Caco-2 (cell line): ENCODE measurements at regions not wholly inside any gene's neighbourhood (a gene's known extent, or its start where the extent isn't known, plus 50 kb on each side); places are given as distances from the start of the nearest gene placed in this dataset.
"Not testable (repeated sequence)": the region's sequence is repeated elsewhere in the genome, so short reads cannot be mapped to it uniquely, and the experiment has no call there.

Source experiments
- BruUV-seq: library from RNA; stranded (reverse); fragments of 400-500 nt; replicated peaks from 2 replicates; lab custom pipeline; 2021; lab: Mats Ljungman, UMichigan
- CTCF ChIA-PET: fragments of 300-600 bp; sonication (Branson Sonifier 250); formaldehyde crosslinking; loops from one replicate; lab custom pipeline; 2022; ENCODE audit warnings: antibody characterized with exemption; lab: Charles Lee
- POLR2A ChIA-PET: fragments of 300-600 bp; sonication (Branson Sonifier 250); formaldehyde crosslinking; loops from one replicate; lab custom pipeline; 2022; ENCODE audit warnings: antibody characterized with exemption; lab: Charles Lee
- DNase-seq, 2 experiments: peaks; one replicate each; pipeline versions ENCODE4 v3.0.0 to v3.0.0-alpha.2; 2020 to 2022
- H3K27me3 ChIP-seq: replicated peaks from 2 replicates; pipeline ENCODE4 v1.6.0; 2011; ENCODE audit warnings: low read length; ENCODE audit not compliant: control insufficient read depth, insufficient read depth
- H3K36me3 ChIP-seq: 2 replicates; pipeline ENCODE4 v1.5.1; 2011; ENCODE audit warnings: low read length; ENCODE audit not compliant: control insufficient read depth, insufficient read depth
- H3K4me1 ChIP-seq: fragments of 250-450 bp; sonication (Bioruptor Pico); 2 replicates; pipeline ENCODE4 v1.5.1; 2020; ENCODE audit warnings: mild to moderate bottlenecking
- H3K4me3 ChIP-seq: 2 replicates; pipeline ENCODE4 v1.5.1; 2011; ENCODE audit warnings: low read depth, mild to moderate bottlenecking, control low read depth, low read length
- H3K9me3 ChIP-seq: fragments of 250-450 bp; sonication (Bioruptor Pico); 2 replicates; pipeline ENCODE4 v1.5.1; 2020; ENCODE audit warnings: mild to moderate bottlenecking, moderate library complexity
- H3K27ac Mint-ChIP-seq: one replicate; pipeline ENCODE4 v1.8.0; 2022; ENCODE audit warnings: mixed read lengths; ENCODE audit not compliant: unreplicated experiment
- H3K27me3 Mint-ChIP-seq: one replicate; pipeline ENCODE4 v1.8.0; 2022; ENCODE audit warnings: mixed read lengths; ENCODE audit not compliant: insufficient read depth, unreplicated experiment
- H3K36me3 Mint-ChIP-seq: one replicate; pipeline ENCODE4 v1.8.0; 2022; ENCODE audit warnings: mild to moderate bottlenecking, mixed read lengths; ENCODE audit not compliant: insufficient read depth, unreplicated experiment
- H3K4me1 Mint-ChIP-seq: one replicate; pipeline ENCODE4 v1.8.0; 2022; ENCODE audit warnings: low read depth, mixed read lengths; ENCODE audit not compliant: unreplicated experiment
- H3K4me3 Mint-ChIP-seq: one replicate; pipeline ENCODE4 v1.8.0; 2022; ENCODE audit warnings: mild to moderate bottlenecking, moderate library complexity, mixed read lengths; ENCODE audit not compliant: unreplicated experiment
- H3K9me3 Mint-ChIP-seq: one replicate; pipeline ENCODE4 v1.8.0; 2022; ENCODE audit warnings: mixed read lengths; ENCODE audit not compliant: unreplicated experiment
- intact Hi-C: fragments of 100-400 bp; cut with micrococcal nuclease; formaldehyde crosslinking; loops from one replicate; pipeline ENCODE4 v1.10.0; 2022; ENCODE audit not compliant: unreplicated experiment

DNA sequence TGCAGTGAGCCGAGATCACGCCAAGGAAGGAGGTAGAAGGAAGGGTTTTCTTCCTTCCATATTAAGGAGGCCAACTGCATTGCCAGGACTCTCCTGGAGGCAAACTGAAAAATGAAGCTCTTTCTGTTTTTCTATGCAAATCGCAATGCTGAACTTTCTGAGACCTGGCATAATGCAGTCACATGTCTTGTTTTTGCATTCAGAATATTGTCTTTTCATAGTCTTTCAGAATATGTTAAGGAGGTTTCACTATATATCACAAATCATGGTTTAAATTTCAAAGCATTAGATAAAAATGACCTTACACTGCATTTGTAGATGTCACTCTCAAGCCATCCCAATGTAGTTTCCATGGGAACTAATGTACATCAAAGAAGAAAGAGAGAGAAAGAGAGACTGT is 556.5 kb downstream of the TTLL7 start:
- BruUV-seq, H3K4me1 Mint-ChIP-seq, H3K4me3 Mint-ChIP-seq, DNase-seq, intact Hi-C loops, POLR2A ChIA-PET, H3K36me3 ChIP-seq, H3K27me3 ChIP-seq, H3K9me3 Mint-ChIP-seq, H3K9me3 ChIP-seq, H3K36me3 Mint-ChIP-seq, H3K27ac Mint-ChIP-seq, H3K4me1 ChIP-seq, H3K4me3 ChIP-seq, H3K27me3 Mint-ChIP-seq, CTCF ChIA-PET: not testable (repeated sequence)

DNA sequence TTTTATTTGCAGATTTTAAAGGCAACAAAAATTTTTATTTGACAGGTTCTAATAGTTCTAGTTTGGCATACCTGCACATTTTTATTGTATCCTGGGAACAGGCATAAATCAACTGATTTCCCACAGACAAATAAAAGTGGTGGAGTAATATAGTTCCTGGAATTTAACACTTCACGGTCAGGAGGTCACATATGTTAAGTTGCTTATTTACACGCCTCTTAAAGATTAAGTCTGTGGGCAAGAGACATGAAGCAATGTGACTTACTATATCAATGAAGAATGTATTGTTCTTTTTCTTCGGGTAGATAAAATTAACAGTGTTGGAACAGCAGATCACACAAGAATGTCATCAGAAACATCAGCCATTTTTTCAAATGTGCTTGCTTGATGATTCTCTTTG is 558.3 kb downstream of the TTLL7 start:
- H3K4me1 ChIP-seq, H3K27me3 Mint-ChIP-seq, H3K4me1 Mint-ChIP-seq, BruUV-seq, H3K36me3 ChIP-seq, H3K27me3 ChIP-seq, H3K9me3 ChIP-seq, POLR2A ChIA-PET, DNase-seq, H3K4me3 Mint-ChIP-seq, intact Hi-C loops, CTCF ChIA-PET, H3K36me3 Mint-ChIP-seq, H3K4me3 ChIP-seq, H3K9me3 Mint-ChIP-seq, H3K27ac Mint-ChIP-seq: not testable (repeated sequence)

- H3K9me3 ChIP-seq, BruUV-seq, H3K27ac Mint-ChIP-seq, DNase-seq, intact Hi-C loops, H3K4me1 Mint-ChIP-seq, H3K4me3 Mint-ChIP-seq, H3K27me3 ChIP-seq, H3K4me3 ChIP-seq, CTCF ChIA-PET, POLR2A ChIA-PET, H3K36me3 Mint-ChIP-seq, H3K4me1 ChIP-seq, H3K36me3 ChIP-seq, H3K27me3 Mint-ChIP-seq, H3K9me3 Mint-ChIP-seq: not testable (repeated sequence)
These were observed 558.9 kb downstream of the TTLL7 start for GRCh38 chr1:83440021-83440420.

DNA sequence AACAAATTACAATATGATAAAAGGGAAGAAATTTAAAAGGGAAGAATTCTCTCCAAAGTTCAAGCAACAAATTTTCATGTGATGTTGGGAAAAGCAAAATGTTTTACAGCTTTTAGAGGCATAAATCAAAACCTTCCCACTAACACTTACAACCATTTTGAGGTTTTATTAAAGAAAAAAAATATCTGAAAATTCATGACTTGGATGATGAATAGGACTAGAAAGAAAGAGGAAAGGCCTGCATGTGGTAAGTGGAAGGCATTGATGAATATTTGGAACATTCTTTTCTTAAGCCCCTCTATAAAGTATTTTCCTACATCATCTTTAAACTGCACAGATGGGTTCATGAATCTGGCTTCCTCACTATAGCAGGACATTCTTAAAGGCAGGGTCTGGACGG is 560.6 kb downstream of the TTLL7 start:
- intact Hi-C loops, H3K27me3 ChIP-seq, H3K36me3 Mint-ChIP-seq, POLR2A ChIA-PET, H3K4me1 Mint-ChIP-seq, H3K9me3 Mint-ChIP-seq, CTCF ChIA-PET, H3K27ac Mint-ChIP-seq, H3K4me1 ChIP-seq, DNase-seq, H3K4me3 Mint-ChIP-seq, H3K9me3 ChIP-seq, H3K36me3 ChIP-seq, H3K27me3 Mint-ChIP-seq, H3K4me3 ChIP-seq, BruUV-seq: not testable (repeated sequence)

GRCh38 chr1:83435336-83435735 is 563.6 kb downstream of the TTLL7 start:
- H3K27me3 ChIP-seq, BruUV-seq, DNase-seq, H3K9me3 ChIP-seq, intact Hi-C loops, H3K36me3 ChIP-seq, H3K4me3 Mint-ChIP-seq, CTCF ChIA-PET, H3K9me3 Mint-ChIP-seq, POLR2A ChIA-PET, H3K36me3 Mint-ChIP-seq, H3K4me3 ChIP-seq, H3K27me3 Mint-ChIP-seq, H3K27ac Mint-ChIP-seq, H3K4me1 ChIP-seq, H3K4me1 Mint-ChIP-seq: not testable (repeated sequence)

DNA sequence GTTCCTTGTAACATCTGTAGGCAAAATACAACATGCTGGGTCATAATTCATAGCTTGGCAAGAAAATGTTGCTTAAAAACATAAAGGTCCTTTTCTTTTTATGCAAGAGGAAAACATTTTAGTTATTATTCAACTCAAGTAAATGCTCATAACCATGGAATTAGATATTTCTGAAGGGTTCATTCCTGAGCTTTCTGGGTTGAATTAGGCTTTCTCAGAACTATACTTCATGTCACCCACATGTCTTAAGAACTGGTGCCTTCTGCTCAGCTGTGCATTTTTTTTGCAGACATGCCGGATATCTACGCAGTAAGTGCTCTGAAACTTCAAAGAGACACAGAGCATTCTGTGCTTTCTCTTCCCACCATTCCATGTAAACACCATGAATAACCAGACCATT is 571.4 kb downstream of the TTLL7 start:
- intact Hi-C loops, H3K27ac Mint-ChIP-seq, H3K36me3 Mint-ChIP-seq, H3K36me3 ChIP-seq, H3K9me3 Mint-ChIP-seq, BruUV-seq, H3K4me1 Mint-ChIP-seq, POLR2A ChIA-PET, DNase-seq, H3K4me3 ChIP-seq, H3K4me1 ChIP-seq, H3K27me3 ChIP-seq, H3K9me3 ChIP-seq, H3K27me3 Mint-ChIP-seq, CTCF ChIA-PET, H3K4me3 Mint-ChIP-seq: not testable (repeated sequence)

DNA sequence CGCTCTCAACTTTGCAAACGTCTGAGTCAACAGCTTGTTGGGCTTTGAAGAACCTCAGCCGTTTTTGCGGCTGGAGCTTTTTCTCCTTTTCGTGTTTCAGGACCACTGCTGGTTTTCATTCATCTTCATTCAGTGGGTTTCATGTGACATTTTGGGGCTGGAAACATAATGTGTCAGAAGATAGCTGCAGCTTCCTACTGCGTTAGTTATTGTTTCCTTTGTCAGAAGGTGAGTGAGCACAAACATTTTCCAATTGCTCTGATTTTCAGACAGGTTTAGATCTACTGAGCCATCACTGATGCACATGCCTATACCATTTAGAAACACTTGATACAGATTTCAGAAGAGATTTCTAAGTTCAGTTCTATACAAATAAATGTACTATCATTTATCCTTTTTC is 575.5 kb downstream of the TTLL7 start:
- POLR2A ChIA-PET, CTCF ChIA-PET, H3K27me3 Mint-ChIP-seq, H3K9me3 Mint-ChIP-seq, H3K36me3 Mint-ChIP-seq, H3K4me3 ChIP-seq, H3K9me3 ChIP-seq, H3K36me3 ChIP-seq, H3K27ac Mint-ChIP-seq, DNase-seq, intact Hi-C loops, H3K4me1 ChIP-seq, H3K4me1 Mint-ChIP-seq, H3K4me3 Mint-ChIP-seq, BruUV-seq, H3K27me3 ChIP-seq: not testable (repeated sequence)
